PFSK-1 (cell line): ENCODE measurements at regions not wholly inside any gene's neighbourhood (a gene's known extent, or its start where the extent isn't known, plus 50 kb on each side); places are given as distances from the start of the nearest gene placed in this dataset.

Source experiments
- FOXP2 ChIP-seq: optimal IDR thresholded peaks from 2 replicates; pipeline ENCODE3; 2011; ENCODE audit warnings: borderline replicate concordance, control low read depth, inconsistent platforms; ENCODE audit not compliant: insufficient read depth; ENCODE audit errors: extremely low read length, extremely low read depth
- POLR2AphosphoS5 ChIP-seq: IDR thresholded peaks from 2 replicates; pipeline ENCODE4 v1.6.1; 2012; ENCODE audit warnings: low read depth, mild to moderate bottlenecking, control low read depth, low read length, moderate library complexity
- REST ChIP-seq, 2 experiments: IDR thresholded peaks; 2 replicates each; pipeline versions ENCODE4 v1.6.1 to v1.8.0; 2011 to 2012; ENCODE audit warnings: low read depth in 2 of 2, low read length in 2 of 2, control low read depth in 1 of 2, inconsistent platforms in 1 of 2, mild to moderate bottlenecking in 1 of 2, moderate library complexity in 1 of 2; ENCODE audit not compliant: insufficient read depth in 1 of 2
- SIN3A ChIP-seq: IDR thresholded peaks from 2 replicates; pipeline ENCODE4 v1.6.1; 2012; ENCODE audit warnings: mild to moderate bottlenecking, low read length, moderate library complexity, borderline replicate concordance; ENCODE audit not compliant: insufficient read depth
- TAF1 ChIP-seq: IDR thresholded peaks from 2 replicates; pipeline ENCODE4 v1.6.1; 2012; ENCODE audit warnings: low read length, control low read depth, borderline replicate concordance; ENCODE audit not compliant: insufficient read depth

GRCh38 chr5:82487131-82487530 lies 209.0 kb upstream of the RPS23 start:
- TF ChIP-seq REST (IDR thresholded peaks at IDR 0.05; ENCODE audit: insufficient read depth in 1 of 2, low read depth in 2 of 2, low read length in 2 of 2) (no peak), POLR2AphosphoS5 (no peak), SIN3A (no peak), FOXP2 (no peak), TAF1 (no peak)

GRCh38 chr5:82480331-82480730 lies 202.2 kb upstream of the RPS23 start:
- no peak for TF ChIP-seq TAF1
- no peak for TF ChIP-seq FOXP2

- TF ChIP-seq FOXP2 (no peak), REST (IDR thresholded peaks at IDR 0.05; ENCODE audit: insufficient read depth in 1 of 2, low read depth in 2 of 2, low read length in 2 of 2) (no peak), SIN3A (no peak), POLR2AphosphoS5 (no peak), TAF1 (no peak)
Measured at GRCh38 chr5:82476155-82476554, 198.0 kb upstream of the RPS23 start.

GRCh38 chr5:82473262-82473661 lies 195.1 kb upstream of the RPS23 start:
- no peak for TF ChIP-seq POLR2AphosphoS5
- TF ChIP-seq TAF1, result no peak
- no peak for TF ChIP-seq REST (IDR thresholded peaks at IDR 0.05; ENCODE audit: insufficient read depth in 1 of 2, low read depth in 2 of 2, low read length in 2 of 2)
- no peak for TF ChIP-seq FOXP2
- no peak for TF ChIP-seq SIN3A

GRCh38 chr5:82470185-82470994 lies 192.2 kb upstream of the RPS23 start:
- TF ChIP-seq FOXP2 (no peak), SIN3A (no peak), TAF1 (no peak), POLR2AphosphoS5 (no peak), REST (IDR thresholded peaks at IDR 0.05; ENCODE audit: insufficient read depth in 1 of 2, low read depth in 2 of 2, low read length in 2 of 2) (no peak)
